Activated CD4-positive, alpha-beta memory T cell treated with anti-CD3 and anti-CD28 coated beads, Interleukin-2, amount 10 ng/mL, durations not matched to agents 7 days and 5 days (primary cell): ENCODE measurements at regions not wholly inside any gene's neighbourhood (a gene's known extent, or its start where the extent isn't known, plus 50 kb on each side); places are given as distances from the start of the nearest gene placed in this dataset.

Source experiments
- CTCF ChIA-PET: fragments of 350-600 bp; sonication (Branson Sonifier 250); formaldehyde crosslinking; loops from one replicate; lab custom pipeline; 2021; ENCODE audit warnings: antibody characterized with exemption, inconsistent platforms; lab: Charles Lee
- POLR2A ChIA-PET: fragments of 350-600 bp; sonication (Branson Sonifier 250); formaldehyde crosslinking; loops from one replicate; lab custom pipeline; 2021; ENCODE audit warnings: antibody characterized with exemption; lab: Charles Lee
- DNase-seq: peaks from one replicate; pipeline ENCODE4 v3.0.0-alpha.2; 2020
- H3K27ac Mint-ChIP-seq: one replicate; pipeline ENCODE4 v1.8.0; 2021; ENCODE audit warnings: mild to moderate bottlenecking, mixed read lengths
- H3K27me3 Mint-ChIP-seq: one replicate; pipeline ENCODE4 v1.8.0; 2021; ENCODE audit warnings: mixed read lengths
- H3K36me3 Mint-ChIP-seq: one replicate; pipeline ENCODE4 v1.8.0; 2021; ENCODE audit warnings: low read depth, mixed read lengths
- H3K4me1 Mint-ChIP-seq: one replicate; pipeline ENCODE4 v1.8.0; 2021; ENCODE audit warnings: mixed read lengths
- H3K4me3 Mint-ChIP-seq: one replicate; pipeline ENCODE4 v1.8.0; 2021; ENCODE audit warnings: mild to moderate bottlenecking, mixed read lengths
- H3K9me3 Mint-ChIP-seq: one replicate; pipeline ENCODE4 v1.8.0; 2021; ENCODE audit warnings: mixed read lengths

DNA sequence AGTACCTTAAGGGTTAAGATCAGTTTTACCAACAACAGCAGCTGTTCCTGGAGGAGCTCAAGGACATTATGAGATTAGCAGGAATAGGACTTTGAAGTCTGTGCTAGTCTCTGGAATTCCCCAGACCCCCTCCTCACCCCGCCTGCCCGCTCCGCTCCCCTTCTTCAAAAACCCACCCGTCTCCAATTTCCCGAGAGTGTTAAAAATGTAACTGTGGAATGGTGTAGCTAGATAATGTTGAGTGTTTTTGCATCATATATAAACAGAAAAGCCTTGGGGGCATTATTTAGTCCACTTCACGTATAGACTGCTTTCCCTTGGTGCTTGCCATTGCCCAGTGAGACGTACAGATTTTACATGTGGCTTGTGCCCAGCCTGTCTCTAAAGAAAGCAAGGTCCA lies 65.0 kb upstream of the SEMA6D start:
- no peak for DNase-seq
- Mint-ChIP-seq H3K27me3 (no peaks in the 10 kb centered on the region), H3K9me3 (no peaks in the 10 kb centered on the region), H3K4me1 (no peaks in the 10 kb centered on the region), H3K4me3 (no peak overlapping the region), H3K36me3 (no peaks in the 10 kb centered on the region), H3K27ac (no peak overlapping the region)
- CTCF ChIA-PET = no interaction called here
- POLR2A ChIA-PET = no interaction called here

DNA sequence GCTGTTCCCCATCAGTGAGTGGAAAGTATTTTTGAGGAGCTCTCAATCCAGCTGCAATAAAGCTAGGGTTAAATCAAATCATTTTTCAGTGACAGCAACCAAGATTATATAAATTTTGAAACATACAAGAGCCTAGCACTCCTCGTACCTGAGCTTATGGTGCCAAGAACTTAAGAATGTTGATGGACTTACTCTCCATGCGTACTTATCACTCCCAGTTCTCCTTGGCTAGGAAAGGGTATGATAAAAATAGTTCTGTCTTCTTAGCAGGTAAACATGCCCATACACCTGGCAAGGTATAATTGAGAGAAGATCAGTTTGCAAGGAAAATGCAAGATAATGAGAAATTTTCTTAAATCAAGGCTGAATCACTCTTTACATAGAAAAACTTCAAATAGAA lies 64.5 kb upstream of the SEMA6D start:
- Mint-ChIP-seq H3K9me3 (no peaks in the 10 kb centered on the region), H3K36me3 (no peaks in the 10 kb centered on the region)
- CTCF ChIA-PET = no interaction called here

DNA sequence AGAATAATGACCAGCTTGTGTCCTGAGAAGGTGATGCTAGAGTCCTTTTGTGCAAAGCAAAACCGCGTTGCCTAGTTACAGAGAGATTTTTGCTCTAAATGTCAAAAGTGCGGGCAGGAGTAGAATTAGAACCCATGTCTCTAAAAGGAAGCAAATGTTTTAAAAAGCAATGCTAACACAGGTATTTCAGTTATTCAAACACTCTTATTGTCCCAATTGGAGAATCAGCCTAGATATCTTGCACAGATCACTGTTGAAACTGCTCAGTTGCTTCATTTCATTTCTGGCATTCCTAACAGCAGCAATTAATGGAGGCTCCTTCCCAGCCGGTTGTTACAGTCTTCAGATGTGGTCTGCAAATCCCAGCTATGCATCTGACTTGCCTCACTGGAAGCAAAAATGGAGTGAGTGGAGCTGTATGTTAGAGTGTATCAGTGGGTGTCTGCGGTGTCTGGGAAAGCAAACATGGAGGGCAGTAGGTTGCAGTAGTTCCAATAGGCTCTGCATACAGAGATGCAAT lies 55.6 kb upstream of the SEMA6D start:
- DNase-seq = no peak
- ChIA-PET CTCF (no interaction called here), POLR2A (no interaction called here)
- Mint-ChIP-seq H3K27me3 (no peaks in the 10 kb centered on the region), H3K27ac (no peak overlapping the region), H3K4me3 (no peak overlapping the region), H3K4me1 (no peaks in the 10 kb centered on the region), H3K36me3 (no peaks in the 10 kb centered on the region), H3K9me3 (no peaks in the 10 kb centered on the region)

More for the DNA sequence above, 64.5 kb upstream of the SEMA6D start:
- Mint-ChIP-seq H3K4me3 (no peak overlapping the region), H3K27me3 (no peaks in the 10 kb centered on the region), H3K27ac (no peak overlapping the region), H3K4me1 (no peaks in the 10 kb centered on the region)
- POLR2A ChIA-PET = no interaction called here
- no peak for DNase-seq

DNA sequence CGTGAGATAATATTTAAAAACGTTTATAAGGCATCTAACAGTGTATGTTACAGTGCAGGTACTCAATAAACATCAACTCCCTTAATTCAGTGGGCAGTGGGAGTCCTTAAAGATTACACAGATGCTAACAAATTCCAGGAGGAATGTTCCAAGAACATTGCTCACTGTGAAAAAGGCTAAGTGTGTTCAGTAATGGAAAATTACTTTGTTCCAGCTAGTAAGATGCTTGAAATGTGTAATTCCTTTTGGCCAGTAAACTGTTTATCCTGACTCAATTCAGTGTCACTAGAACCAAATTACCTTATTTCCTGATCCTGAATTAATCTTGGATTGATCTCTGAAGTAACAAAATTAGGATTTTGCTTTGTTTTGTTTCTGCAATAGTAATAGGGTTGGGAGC lies 54.2 kb upstream of the SEMA6D start:
- Mint-ChIP-seq H3K36me3 (no peaks in the 10 kb centered on the region), H3K27ac (no peak overlapping the region), H3K27me3 (no peaks in the 10 kb centered on the region), H3K9me3 (no peaks in the 10 kb centered on the region), H3K4me1 (no peaks in the 10 kb centered on the region), H3K4me3 (no peak overlapping the region)
- CTCF ChIA-PET = no interaction called here
- POLR2A ChIA-PET = no interaction called here
- no peak for DNase-seq
